Esophagus squamous epithelium (tissue), 5 donors: ENCODE measurements at regions not wholly inside any gene's neighbourhood (a gene's known extent, or its start where the extent isn't known, plus 50 kb on each side); places are given as distances from the start of the nearest gene placed in this dataset.

Experiments
- DNase-seq: peaks from one replicate; lab custom pipeline; 2025; lab: John Stamatoyannopoulos, UW
- H3K27ac ChIP-seq, 4 donors: fragments of 200-600 bp; sonication (generic); one replicate each; pipeline ENCODE4 v1.5.1; 2016 to 2019; ENCODE audit warnings: mild to moderate bottlenecking in 1 of 4
- H3K27me3 ChIP-seq, 4 donors: fragments of 200-600 bp; sonication (generic); 1 replicate in 3 of 4; 2 replicates in 1 of 4; pipeline versions ENCODE4 v1.5.1 to v1.6.0; 2017 to 2021; ENCODE audit warnings: antibody characterized with exemption in 1 of 4
- H3K36me3 ChIP-seq, 3 donors: fragments of 200-600 bp; sonication (generic); one replicate each; pipeline ENCODE4 v1.5.1; 2016 to 2019
- H3K4me1 ChIP-seq, 3 donors: fragments of 200-600 bp; sonication (generic); one replicate each; pipeline ENCODE4 v1.5.1; 2017 to 2019
- H3K4me3 ChIP-seq, 4 donors: fragments of 200-600 bp; sonication (generic); 1 replicate in 3 of 4; 2 replicates in 1 of 4; pipeline ENCODE4 v1.5.1; 2016 to 2019; ENCODE audit warnings: mild to moderate bottlenecking in 2 of 4, moderate library complexity in 1 of 4
- H3K9me3 ChIP-seq, 3 donors: fragments of 200-600 bp; sonication (generic); one replicate each; pipeline ENCODE4 v1.5.1; 2016 to 2019
- POLR2A ChIP-seq, 4 donors: fragments of 450-650 bp; IDR thresholded peaks; one replicate each; pipeline ENCODE4 v1.6.1; 2017; ENCODE audit warnings: antibody characterized with exemption in 4 of 4, mild to moderate bottlenecking in 4 of 4, moderate library complexity in 3 of 4
- WGBS, 2 donors: methylation state at CpG; one replicate each; pipeline ENCODE4 v1.1.5; 2018; 5-methylcytosine and 5-hydroxymethylcytosine counted together
- intact Hi-C: fragments of 100-400 bp; cut with DNase I; formaldehyde crosslinking; loops from one replicate; pipeline ENCODE4 v1.15.0; 2022
- TF ChIP-seq, protein P1 (sequence below), 6 experiments: fragments of 450-650 bp in 4 of 6; fragments of 200-600 bp in 2 of 6; sonication (generic) in 2 of 6; IDR thresholded peaks; one replicate each; pipeline ENCODE4 v1.5.1; 2016 to 2019; ENCODE audit warnings: antibody characterized with exemption in 6 of 6, mild to moderate bottlenecking in 4 of 6, moderate library complexity in 4 of 6
- donor health status: DM: yes; HTN: yes; CAD: no.

GRCh38 chr2:67927501-67927900, 135.3 kb downstream of the C1D start:
- intact Hi-C loops, result no loop called here
- 46 to 60% methylated on average over 2 of the region's 3 CpGs for WGBS, 2 donors
- Histone ChIP-seq H3K4me3 (no peak overlapping the region), H3K9me3 (no peaks in the 10 kb centered on the region), H3K36me3 (no peaks in the 10 kb centered on the region), H3K4me1 (no peaks in the 10 kb centered on the region), H3K27me3 (no peaks in the 10 kb centered on the region), H3K27ac (no peak overlapping the region)
- no peak for DNase-seq
- TF ChIP-seq, protein P1, sequence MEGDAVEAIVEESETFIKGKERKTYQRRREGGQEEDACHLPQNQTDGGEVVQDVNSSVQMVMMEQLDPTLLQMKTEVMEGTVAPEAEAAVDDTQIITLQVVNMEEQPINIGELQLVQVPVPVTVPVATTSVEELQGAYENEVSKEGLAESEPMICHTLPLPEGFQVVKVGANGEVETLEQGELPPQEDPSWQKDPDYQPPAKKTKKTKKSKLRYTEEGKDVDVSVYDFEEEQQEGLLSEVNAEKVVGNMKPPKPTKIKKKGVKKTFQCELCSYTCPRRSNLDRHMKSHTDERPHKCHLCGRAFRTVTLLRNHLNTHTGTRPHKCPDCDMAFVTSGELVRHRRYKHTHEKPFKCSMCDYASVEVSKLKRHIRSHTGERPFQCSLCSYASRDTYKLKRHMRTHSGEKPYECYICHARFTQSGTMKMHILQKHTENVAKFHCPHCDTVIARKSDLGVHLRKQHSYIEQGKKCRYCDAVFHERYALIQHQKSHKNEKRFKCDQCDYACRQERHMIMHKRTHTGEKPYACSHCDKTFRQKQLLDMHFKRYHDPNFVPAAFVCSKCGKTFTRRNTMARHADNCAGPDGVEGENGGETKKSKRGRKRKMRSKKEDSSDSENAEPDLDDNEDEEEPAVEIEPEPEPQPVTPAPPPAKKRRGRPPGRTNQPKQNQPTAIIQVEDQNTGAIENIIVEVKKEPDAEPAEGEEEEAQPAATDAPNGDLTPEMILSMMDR (IDR thresholded peaks at IDR 0.05), result no peak
- no peak for TF ChIP-seq POLR2A (IDR thresholded peaks at IDR 0.05)

DNA sequence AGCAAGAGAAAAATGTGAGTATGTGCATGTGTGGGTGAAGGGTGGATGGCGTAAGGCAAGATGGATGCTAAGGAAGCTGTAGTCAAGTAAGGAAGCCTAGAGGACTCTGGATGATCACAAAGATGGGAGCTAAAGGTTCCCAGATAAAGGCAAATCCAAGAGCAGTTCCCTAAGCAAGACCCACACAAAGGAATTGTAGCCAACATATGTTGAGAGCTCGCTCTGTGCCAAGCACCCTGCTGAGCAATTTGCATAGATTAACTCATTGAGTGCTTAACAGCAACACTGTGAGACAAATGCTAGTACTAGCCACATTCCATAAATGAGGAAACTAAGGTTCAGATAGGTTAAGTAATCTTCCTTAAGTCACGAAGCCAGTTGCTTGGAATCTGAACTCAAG, 132.6 kb downstream of the C1D start:
- Histone ChIP-seq H3K27me3 (no peaks in the 10 kb centered on the region), H3K27ac (no peak overlapping the region), H3K4me1 (no peaks in the 10 kb centered on the region), H3K9me3 (no peaks in the 10 kb centered on the region), H3K36me3 (no peaks in the 10 kb centered on the region), H3K4me3 (no peak overlapping the region)
- no peak for DNase-seq
- 62 to 80% methylated on average over 3 of the region's 3 CpGs for WGBS, 2 donors
- intact Hi-C loops, result no loop called here
- TF ChIP-seq, protein P1 (IDR thresholded peaks at IDR 0.05), result no peak
- no peak for TF ChIP-seq POLR2A (IDR thresholded peaks at IDR 0.05)

DNA sequence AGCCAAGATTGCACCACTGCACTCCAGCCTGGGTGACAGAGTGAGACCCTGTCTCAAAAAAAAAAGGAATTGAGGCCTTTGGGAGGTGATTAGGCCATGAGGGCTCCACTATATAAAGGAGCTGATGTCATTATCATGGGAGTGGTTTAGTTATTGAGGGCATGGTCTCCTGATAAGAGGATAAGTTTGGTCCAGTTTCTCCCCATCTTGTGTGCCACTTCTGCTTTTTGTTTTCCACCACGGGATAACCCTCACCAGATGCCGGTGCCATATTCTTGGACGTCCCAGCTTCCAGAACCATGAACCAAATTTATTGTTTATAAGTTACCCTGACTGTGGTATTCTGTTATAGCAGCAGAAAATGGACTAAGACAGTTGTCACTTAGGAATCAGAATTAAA, 125.8 kb downstream of the C1D start:
- no peaks in the 10 kb centered on the region for H3K27me3 ChIP-seq
- 87 to 93% methylated on average over 3 of the region's 3 CpGs for WGBS, 2 donors
- H3K4me3 ChIP-seq, result no peak overlapping the region
- H3K4me1 ChIP-seq, result peaks cover 0 to 6% (median 0%) of the 10 kb centered on the region in 3 donors
- no peaks in the 10 kb centered on the region for H3K36me3 ChIP-seq
- no peak for DNase-seq
- TF ChIP-seq POLR2A (IDR thresholded peaks at IDR 0.05), result no peak
- TF ChIP-seq, protein P1 (IDR thresholded peaks at IDR 0.05), result no peak
- H3K27ac ChIP-seq, result no peak overlapping the region
- H3K9me3 ChIP-seq, result no peaks in the 10 kb centered on the region
- intact Hi-C loops, result no loop called here

- intact Hi-C loops, result no loop called here
- Histone ChIP-seq H3K27ac (no peak overlapping the region), H3K9me3 (peaks cover 0 to 5% (median 1%) of the 10 kb centered on the region in 3 donors), H3K4me3 (no peak overlapping the region), H3K4me1 (peaks cover 0 to 6% (median 0%) of the 10 kb centered on the region in 3 donors), H3K27me3 (no peaks in the 10 kb centered on the region), H3K36me3 (no peaks in the 10 kb centered on the region)
- 45 to 66% methylated on average over 2 of the region's 2 CpGs for WGBS, 2 donors
- no peak for DNase-seq
- TF ChIP-seq POLR2A (IDR thresholded peaks at IDR 0.05), result no peak
- TF ChIP-seq, protein P1 (IDR thresholded peaks at IDR 0.05), result no peak
Observed at GRCh38 chr2:67938053-67938452, 124.8 kb downstream of the C1D start.

DNA sequence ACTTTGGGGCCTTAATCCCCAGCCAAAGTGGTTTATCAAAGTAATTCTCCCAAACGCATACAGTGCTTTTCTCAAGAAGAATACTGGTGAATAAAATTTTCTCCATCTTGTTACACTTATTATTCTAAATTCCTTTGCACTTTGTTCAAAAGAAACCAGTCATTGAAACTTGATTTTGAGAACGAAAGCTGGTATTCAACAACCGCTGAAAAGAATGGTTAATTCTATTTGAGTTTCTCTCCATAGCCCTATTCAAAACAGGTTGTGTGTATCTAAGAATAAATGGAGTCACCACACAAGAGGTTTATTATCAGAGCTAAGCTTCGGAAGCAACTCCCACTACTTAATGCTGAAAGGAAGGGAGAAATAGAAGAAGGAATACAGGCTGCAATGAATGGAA, 117.7 kb downstream of the C1D start:
- WGBS, 2 donors, result 93% methylated on average over 4 of the region's 4 CpGs

More for the DNA sequence above, 117.7 kb downstream of the C1D start:
- no peak overlapping the region for H3K27ac ChIP-seq
- no peak overlapping the region for H3K4me3 ChIP-seq
- H3K27me3 ChIP-seq, result peaks cover 0 to 7% (median 0%) of the 10 kb centered on the region in 4 donors
- peaks cover 0 to 8% (median 4%) of the 10 kb centered on the region in 3 donors for H3K9me3 ChIP-seq
- no peak for DNase-seq
- no peaks in the 10 kb centered on the region for H3K36me3 ChIP-seq
- no peaks in the 10 kb centered on the region for H3K4me1 ChIP-seq
- TF ChIP-seq, protein P1 (IDR thresholded peaks at IDR 0.05), result no peak
- TF ChIP-seq POLR2A (IDR thresholded peaks at IDR 0.05), result no peak
- intact Hi-C loops, result no loop called here
